ENCODE measurements at regions not wholly inside any gene's neighbourhood (a gene's known extent, or its start where the extent isn't known, plus 50 kb on each side); places are given as distances from the start of the nearest gene placed in this dataset.

- intact Hi-C loops (cut with DNase I): no loop called here
Measured at GRCh38 chr4:175944126-175944910, 121.3 kb upstream of the WDR17 start.

GRCh38 chr4:175946472-175947116, 119.0 kb upstream of the WDR17 start:
- ATAC-seq: no peak
- DNase-seq (ENCODE audit: missing footprints): no peak
- intact Hi-C loops (cut with DNase I): loop anchor here (5.0 kb wide), 1 partner anchor 396 kb away; no protein-coding TSS in a partner anchor

More at GRCh38 chr4:175944126-175944910, 121.3 kb upstream of the WDR17 start:
- no peak for ATAC-seq
- no peak for DNase-seq (ENCODE audit: missing footprints)

GRCh38 chr4:175947117-175947722, 118.4 kb upstream of the WDR17 start:
- DNase-seq (ENCODE audit: missing footprints) (no peak), ATAC-seq (no peak)
- intact Hi-C loops (cut with DNase I): loop anchor here (5.0 kb wide), 1 partner anchor 395 kb away; no protein-coding TSS in a partner anchor

- intact Hi-C loops (cut with DNase I): no loop called here
- DNase-seq (ENCODE audit: missing footprints) (no peak), ATAC-seq (no peak)
Measured at GRCh38 chr4:175951794-175952193, 113.8 kb upstream of the WDR17 start.

GRCh38 chr4:175953116-175953515, 112.5 kb upstream of the WDR17 start:
- no peak for DNase-seq (ENCODE audit: missing footprints)
- intact Hi-C loops (cut with DNase I): no loop called here
- ATAC-seq: no peak

GRCh38 chr4:175953960-175954521, 111.6 kb upstream of the WDR17 start:
- ATAC-seq: no peak
- intact Hi-C loops (cut with DNase I): no loop called here

GRCh38 chr4:175954685-175955084, 111.0 kb upstream of the WDR17 start:
- ATAC-seq: no peak
- intact Hi-C loops (cut with DNase I): no loop called here
- no peak for DNase-seq (ENCODE audit: missing footprints)

More at GRCh38 chr4:175953960-175954521, 111.6 kb upstream of the WDR17 start:
- DNase-seq (ENCODE audit: missing footprints): no peak

GRCh38 chr4:175961604-175962003, 104.0 kb upstream of the WDR17 start:
- DNase-seq (ENCODE audit: missing footprints) (no peak), ATAC-seq (no peak)
- intact Hi-C loops (cut with DNase I): no loop called here

- intact Hi-C loops (cut with DNase I): no loop called here
- DNase-seq (ENCODE audit: missing footprints) (no peak), ATAC-seq (no peak)
Measured at GRCh38 chr4:175970072-175970471, 95.6 kb upstream of the WDR17 start.

- ATAC-seq (no peak), DNase-seq (ENCODE audit: missing footprints) (no peak)
- intact Hi-C loops (cut with DNase I): no loop called here
Measured at GRCh38 chr4:175970724-175971123, 94.9 kb upstream of the WDR17 start.

GRCh38 chr4:175971388-175972179, 94.1 kb upstream of the WDR17 start:
- DNase-seq (ENCODE audit: missing footprints) (no peak), ATAC-seq (no peak)
- intact Hi-C loops (cut with DNase I): no loop called here

- intact Hi-C loops (cut with DNase I): no loop called here
- ATAC-seq (no peak), DNase-seq (ENCODE audit: missing footprints) (no peak)
Measured at GRCh38 chr4:175973027-175973923, 92.4 kb upstream of the WDR17 start.

GRCh38 chr4:175983636-175984035, 82.0 kb upstream of the WDR17 start:
- intact Hi-C loops (cut with DNase I): no loop called here
- no peak for ATAC-seq
- no peak for DNase-seq (ENCODE audit: missing footprints)

- ATAC-seq (no peak), DNase-seq (ENCODE audit: missing footprints) (no peak)
- intact Hi-C loops (cut with DNase I): no loop called here
Measured at GRCh38 chr4:175986668-175987067, 79.0 kb upstream of the WDR17 start.

GRCh38 chr4:175988511-175988910, 77.1 kb upstream of the WDR17 start:
- no peak for ATAC-seq
- DNase-seq (ENCODE audit: missing footprints): no peak
- intact Hi-C loops (cut with DNase I): no loop called here

GRCh38 chr4:175996206-175996605, 69.4 kb upstream of the WDR17 start:
- intact Hi-C loops (cut with DNase I): no loop called here
- ATAC-seq (no peak), DNase-seq (ENCODE audit: missing footprints) (no peak)

- intact Hi-C loops (cut with DNase I): no loop called here
- no peak for DNase-seq (ENCODE audit: missing footprints)
- no peak for ATAC-seq
Measured at GRCh38 chr4:175997291-175997690, 68.3 kb upstream of the WDR17 start.

GRCh38 chr4:175998782-175999181, 66.9 kb upstream of the WDR17 start:
- intact Hi-C loops (cut with DNase I): no loop called here
- DNase-seq (ENCODE audit: missing footprints) (no peak), ATAC-seq (no peak)

Measured in Right ventricle myocardium inferior (tissue), 1 donor.